ENCODE measurements at regions not wholly inside any gene's neighbourhood (a gene's known extent, or its start where the extent isn't known, plus 50 kb on each side); places are given as distances from the start of the nearest gene placed in this dataset.
"Not testable (repeated sequence)": the region's sequence is repeated elsewhere in the genome, so short reads cannot be mapped to it uniquely, and the experiment has no call there.

- H3K9me3 Mint-ChIP-seq (ENCODE audit: unreplicated experiment); H3K27me3 Mint-ChIP-seq (ENCODE audit: unreplicated experiment); H3K36me3 Mint-ChIP-seq (ENCODE audit: unreplicated experiment); H3K4me1 Mint-ChIP-seq (ENCODE audit: unreplicated experiment); H3K27ac Mint-ChIP-seq (ENCODE audit: unreplicated experiment); DNase-seq (ENCODE audit: extremely low spot score, unreplicated experiment); H3K4me3 Mint-ChIP-seq (ENCODE audit: unreplicated experiment): not testable (repeated sequence)
These were observed 308.6 kb downstream of the ZNF37A start for GRCh38 chr10:38402442-38403346.

DNA sequence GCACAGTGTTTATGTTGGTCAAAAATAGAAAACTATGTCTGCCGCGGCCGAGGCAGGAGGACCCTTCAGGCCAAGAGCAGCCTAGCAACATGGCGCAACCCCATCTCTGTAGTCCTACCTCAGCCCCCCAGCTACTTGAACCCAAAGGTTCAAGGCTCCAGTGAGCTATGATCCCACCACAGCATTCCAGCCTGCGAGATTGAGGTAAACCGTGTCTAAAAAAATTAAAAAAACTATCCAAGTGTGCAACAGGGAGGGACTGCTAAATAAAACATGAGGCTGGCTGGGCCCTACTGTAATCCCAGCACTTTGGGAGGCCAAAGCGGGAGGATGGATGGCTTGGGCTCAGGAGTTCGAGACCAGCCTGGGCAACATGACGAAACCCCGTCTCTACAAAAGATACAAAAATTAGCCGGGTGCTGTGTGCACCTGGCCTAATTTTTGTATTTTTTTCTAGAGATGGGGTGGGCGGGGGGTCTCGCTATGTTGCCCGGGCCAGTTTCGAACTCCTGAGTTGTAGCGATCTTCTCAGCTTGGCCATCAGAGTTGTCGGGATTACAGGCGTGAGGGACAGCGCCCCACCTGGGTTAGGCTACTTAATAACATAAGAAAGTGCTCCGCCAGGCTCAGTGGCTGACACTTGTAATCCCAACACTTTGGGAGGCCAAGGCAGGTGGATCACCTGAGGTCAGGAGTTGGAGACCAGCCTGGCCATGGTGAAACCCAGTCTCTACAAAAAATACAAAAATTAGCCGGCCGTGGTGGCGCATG lies 309.4 kb downstream of the ZNF37A start:
- DNase-seq (ENCODE audit: extremely low spot score, unreplicated experiment); H3K9me3 Mint-ChIP-seq (ENCODE audit: unreplicated experiment); H3K36me3 Mint-ChIP-seq (ENCODE audit: unreplicated experiment); H3K27me3 Mint-ChIP-seq (ENCODE audit: unreplicated experiment); H3K4me1 Mint-ChIP-seq (ENCODE audit: unreplicated experiment); H3K4me3 Mint-ChIP-seq (ENCODE audit: unreplicated experiment); H3K27ac Mint-ChIP-seq (ENCODE audit: unreplicated experiment): not testable (repeated sequence)

- not testable (repeated sequence) for H3K27ac Mint-ChIP-seq (ENCODE audit: unreplicated experiment); H3K4me3 Mint-ChIP-seq (ENCODE audit: unreplicated experiment); H3K36me3 Mint-ChIP-seq (ENCODE audit: unreplicated experiment); DNase-seq (ENCODE audit: extremely low spot score, unreplicated experiment); H3K4me1 Mint-ChIP-seq (ENCODE audit: unreplicated experiment); H3K27me3 Mint-ChIP-seq (ENCODE audit: unreplicated experiment)
- peaks cover 12% of the 10 kb centered on the region for H3K9me3 Mint-ChIP-seq (ENCODE audit: unreplicated experiment)
These were observed 329.5 kb downstream of the ZNF37A start for GRCh38 chr10:38423634-38424033.

GRCh38 chr10:38430242-38430641 lies 336.1 kb downstream of the ZNF37A start:
- not testable (repeated sequence) for H3K36me3 Mint-ChIP-seq (ENCODE audit: unreplicated experiment); H3K9me3 Mint-ChIP-seq (ENCODE audit: unreplicated experiment); DNase-seq (ENCODE audit: extremely low spot score, unreplicated experiment); H3K27me3 Mint-ChIP-seq (ENCODE audit: unreplicated experiment); H3K4me1 Mint-ChIP-seq (ENCODE audit: unreplicated experiment); H3K27ac Mint-ChIP-seq (ENCODE audit: unreplicated experiment); H3K4me3 Mint-ChIP-seq (ENCODE audit: unreplicated experiment)

DNA sequence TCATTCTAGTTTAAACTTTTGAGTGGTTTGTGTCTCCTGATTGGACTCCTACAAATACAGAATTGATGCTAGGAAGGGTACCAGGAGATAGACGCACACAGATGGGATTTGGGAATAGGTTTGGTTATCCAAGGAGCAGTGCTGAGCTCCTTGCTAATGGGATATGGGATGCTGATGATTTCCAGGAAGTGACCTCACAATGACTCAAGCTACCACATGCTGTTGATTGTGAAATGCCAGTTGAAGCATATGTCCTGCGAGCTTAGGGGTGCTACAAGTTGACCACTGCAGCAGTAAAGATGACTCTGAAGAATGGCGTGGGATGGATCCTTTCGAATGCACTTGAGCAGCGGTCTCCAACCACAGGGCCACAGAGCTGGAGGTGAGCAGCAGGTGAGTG lies 343.2 kb downstream of the ZNF37A start:
- not testable (repeated sequence) for H3K27me3 Mint-ChIP-seq (ENCODE audit: unreplicated experiment); H3K9me3 Mint-ChIP-seq (ENCODE audit: unreplicated experiment); H3K36me3 Mint-ChIP-seq (ENCODE audit: unreplicated experiment); H3K4me3 Mint-ChIP-seq (ENCODE audit: unreplicated experiment); H3K4me1 Mint-ChIP-seq (ENCODE audit: unreplicated experiment); DNase-seq (ENCODE audit: extremely low spot score, unreplicated experiment); H3K27ac Mint-ChIP-seq (ENCODE audit: unreplicated experiment)

- not testable (repeated sequence) for H3K4me3 Mint-ChIP-seq (ENCODE audit: unreplicated experiment); H3K27ac Mint-ChIP-seq (ENCODE audit: unreplicated experiment); H3K36me3 Mint-ChIP-seq (ENCODE audit: unreplicated experiment); H3K4me1 Mint-ChIP-seq (ENCODE audit: unreplicated experiment); DNase-seq (ENCODE audit: extremely low spot score, unreplicated experiment); H3K9me3 Mint-ChIP-seq (ENCODE audit: unreplicated experiment); H3K27me3 Mint-ChIP-seq (ENCODE audit: unreplicated experiment)
These were observed 354.6 kb downstream of the ZNF37A start for GRCh38 chr10:38448614-38449355.

DNA sequence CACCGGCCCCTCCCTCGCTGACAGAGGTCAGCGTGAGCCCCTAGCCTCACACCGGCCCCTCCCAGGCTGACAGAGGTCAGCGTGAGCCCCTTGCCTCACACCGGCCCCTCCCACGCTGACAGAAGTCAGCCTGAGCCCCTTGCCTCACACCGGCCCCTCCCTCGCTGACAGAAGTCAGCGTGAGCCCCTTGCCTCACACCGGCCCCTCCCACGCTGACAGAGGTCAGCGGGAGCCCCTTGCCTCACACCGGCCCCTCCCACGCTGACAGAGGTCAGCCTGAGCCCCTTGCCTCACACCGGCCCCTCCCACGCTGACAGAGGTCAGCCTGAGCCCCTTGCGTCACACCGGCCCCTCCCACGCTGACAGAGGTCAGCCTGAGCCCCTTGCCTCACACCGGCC lies 355.5 kb downstream of the ZNF37A start:
- not testable (repeated sequence) for H3K27ac Mint-ChIP-seq (ENCODE audit: unreplicated experiment); H3K36me3 Mint-ChIP-seq (ENCODE audit: unreplicated experiment); H3K4me3 Mint-ChIP-seq (ENCODE audit: unreplicated experiment); H3K4me1 Mint-ChIP-seq (ENCODE audit: unreplicated experiment); H3K9me3 Mint-ChIP-seq (ENCODE audit: unreplicated experiment); DNase-seq (ENCODE audit: extremely low spot score, unreplicated experiment); H3K27me3 Mint-ChIP-seq (ENCODE audit: unreplicated experiment)

DNA sequence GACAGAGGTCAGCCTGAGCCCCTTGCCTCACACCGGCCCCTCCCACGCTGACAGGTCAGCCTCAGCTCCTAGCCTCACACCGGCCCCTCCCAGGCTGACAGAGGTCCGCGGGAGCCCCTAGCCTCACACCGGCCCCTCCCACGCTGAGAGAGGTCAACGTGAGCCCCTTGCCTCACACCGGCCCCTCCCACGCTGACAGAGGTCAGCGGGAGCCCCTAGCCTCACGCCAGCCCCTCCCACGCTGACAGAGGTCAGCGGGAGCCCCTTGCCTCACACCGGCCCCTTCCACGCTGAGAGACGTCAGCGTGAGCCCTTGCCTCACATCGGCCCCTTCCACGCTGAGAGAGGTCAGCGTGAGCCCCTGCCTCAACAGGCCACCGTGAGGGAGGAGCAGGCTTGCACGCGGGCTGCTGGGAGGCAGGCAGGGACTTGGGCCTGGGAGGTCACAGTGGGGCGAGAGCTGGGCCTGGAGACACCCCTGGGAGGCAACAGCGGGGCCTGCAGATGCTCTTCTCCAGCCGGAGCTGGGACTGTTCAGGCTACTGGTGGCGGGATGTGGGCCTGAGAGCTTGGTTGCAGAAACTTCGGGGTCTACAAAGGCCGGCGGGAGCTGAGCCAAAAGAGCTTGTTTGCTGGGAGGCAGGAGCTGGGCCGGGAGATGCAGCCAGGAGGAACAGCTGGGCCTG lies 356.4 kb downstream of the ZNF37A start:
- not testable (repeated sequence) for H3K36me3 Mint-ChIP-seq (ENCODE audit: unreplicated experiment); H3K27me3 Mint-ChIP-seq (ENCODE audit: unreplicated experiment); DNase-seq (ENCODE audit: extremely low spot score, unreplicated experiment); H3K4me3 Mint-ChIP-seq (ENCODE audit: unreplicated experiment); H3K27ac Mint-ChIP-seq (ENCODE audit: unreplicated experiment); H3K9me3 Mint-ChIP-seq (ENCODE audit: unreplicated experiment); H3K4me1 Mint-ChIP-seq (ENCODE audit: unreplicated experiment)

GRCh38 chr10:38451306-38451967 lies 357.3 kb downstream of the ZNF37A start:
- not testable (repeated sequence) for H3K4me1 Mint-ChIP-seq (ENCODE audit: unreplicated experiment); H3K27ac Mint-ChIP-seq (ENCODE audit: unreplicated experiment); H3K4me3 Mint-ChIP-seq (ENCODE audit: unreplicated experiment); H3K27me3 Mint-ChIP-seq (ENCODE audit: unreplicated experiment); DNase-seq (ENCODE audit: extremely low spot score, unreplicated experiment); H3K9me3 Mint-ChIP-seq (ENCODE audit: unreplicated experiment); H3K36me3 Mint-ChIP-seq (ENCODE audit: unreplicated experiment)

Measured in osteocyte (in vitro differentiated cells).